GM19043 (cell line): ENCODE measurements at regions not wholly inside any gene's neighbourhood (a gene's known extent, or its start where the extent isn't known, plus 50 kb on each side); places are given as distances from the start of the nearest gene placed in this dataset.
"Not testable (repeated sequence)": the region's sequence is repeated elsewhere in the genome, so short reads cannot be mapped to it uniquely, and the experiment has no call there.

Experiments used
- ATAC-seq: cut with Tn5 transposase; IDR thresholded peaks from one replicate; pipeline ENCODE4 v1.9.1; 2021; ENCODE audit warnings: low read depth; ENCODE audit not compliant: unreplicated experiment

GRCh38 chr2:150222379-150222778 is 265.1 kb downstream of the RND3 start:
- no peak for ATAC-seq

- no peak for ATAC-seq
Observed at GRCh38 chr2:150219861-150220260, 267.6 kb downstream of the RND3 start.

GRCh38 chr2:150215041-150215440 is 272.4 kb downstream of the RND3 start:
- no peak for ATAC-seq

- no peak for ATAC-seq
Observed at GRCh38 chr2:150214626-150215025, 272.8 kb downstream of the RND3 start.

- no peak for ATAC-seq
Observed at GRCh38 chr2:150212722-150213171, 274.7 kb downstream of the RND3 start.

- no peak for ATAC-seq
Observed at GRCh38 chr2:150211164-150211631, 276.3 kb downstream of the RND3 start.

GRCh38 chr2:150209746-150210145 is 277.7 kb downstream of the RND3 start:
- no peak for ATAC-seq

- ATAC-seq = no peak
Observed at GRCh38 chr2:150208689-150209088, 278.8 kb downstream of the RND3 start.

GRCh38 chr2:150207979-150208378 is 279.5 kb downstream of the RND3 start:
- ATAC-seq = no peak

- ATAC-seq = no peak
Observed at GRCh38 chr2:150204451-150204850, 283.0 kb downstream of the RND3 start.

- ATAC-seq = not testable (repeated sequence)
Observed at GRCh38 chr2:150194816-150195215, 292.7 kb downstream of the RND3 start.

GRCh38 chr2:150192701-150193100 is 294.8 kb downstream of the RND3 start:
- ATAC-seq = no peak

GRCh38 chr2:150191349-150191748 is 296.1 kb downstream of the RND3 start:
- ATAC-seq = no peak

GRCh38 chr2:150190546-150190945 is 296.9 kb downstream of the RND3 start:
- no peak for ATAC-seq

GRCh38 chr2:150188800-150189199 is 298.7 kb downstream of the RND3 start:
- no peak for ATAC-seq

- ATAC-seq = no peak
Observed at GRCh38 chr2:150188177-150188576, 299.3 kb downstream of the RND3 start.

- no peak for ATAC-seq
Observed at GRCh38 chr2:150182566-150183235, 304.8 kb downstream of the RND3 start.

GRCh38 chr2:150178591-150178990 is 308.9 kb downstream of the RND3 start:
- no peak for ATAC-seq

GRCh38 chr2:150174971-150175421 is 312.5 kb downstream of the RND3 start:
- no peak for ATAC-seq

GRCh38 chr2:150174056-150174805 is 313.2 kb downstream of the RND3 start:
- no peak for ATAC-seq

- no peak for ATAC-seq
Observed at GRCh38 chr2:150171065-150171548, 316.4 kb downstream of the RND3 start.

GRCh38 chr2:150169237-150169629 is 318.2 kb downstream of the RND3 start:
- ATAC-seq = no peak
